Coronary artery (tissue), 2 donors: ENCODE measurements at regions not wholly inside any gene's neighbourhood (a gene's known extent, or its start where the extent isn't known, plus 50 kb on each side); places are given as distances from the start of the nearest gene placed in this dataset.

Source experiments
- DNase-seq: peaks from one replicate; pipeline ENCODE4 v3.0.0-alpha.2; 2017; ENCODE audit warnings: low spot score
- H3K27ac ChIP-seq, 2 donors: fragments of 200-600 bp; sonication (generic); one replicate each; pipeline ENCODE4 v1.5.1; 2016 to 2019
- H3K4me3 ChIP-seq: fragments of 200-600 bp; sonication (generic); 2 replicates; pipeline ENCODE4 v1.5.1; 2016; ENCODE audit warnings: mild to moderate bottlenecking, moderate library complexity
- CTCF ChIP-seq: fragments of 200-600 bp; sonication (generic); IDR thresholded peaks from one replicate; pipeline ENCODE4 v1.5.1; 2019; ENCODE audit warnings: antibody characterized with exemption

GRCh38 chr3:64761729-64762128, 73.9 kb upstream of the ADAMTS9 start:
- no peak overlapping the region for H3K27ac ChIP-seq
- TF ChIP-seq CTCF, result no peak
- DNase-seq, result no peak
- no peak overlapping the region for H3K4me3 ChIP-seq

GRCh38 chr3:64760258-64760657, 72.5 kb upstream of the ADAMTS9 start:
- no peak overlapping the region for H3K4me3 ChIP-seq
- DNase-seq, result no peak
- peak overlapping the region; percentile 20 to 61 for H3K27ac ChIP-seq
- no peak for TF ChIP-seq CTCF

GRCh38 chr3:64759811-64760210, 72.0 kb upstream of the ADAMTS9 start:
- H3K27ac ChIP-seq, result peak overlapping the region; percentile 20 to 61
- TF ChIP-seq CTCF, result no peak
- no peak overlapping the region for H3K4me3 ChIP-seq
- DNase-seq, result no peak

- Histone ChIP-seq H3K4me3 (peak overlapping the region; percentile 17), H3K27ac (peak overlapping the region; percentile 46 to 64)
- no peak for TF ChIP-seq CTCF
- no peak for DNase-seq
These were observed 68.7 kb upstream of the ADAMTS9 start for GRCh38 chr3:64756398-64756986.

- no peak for DNase-seq
- no peak for TF ChIP-seq CTCF
- no peak overlapping the region for H3K4me3 ChIP-seq
- H3K27ac ChIP-seq, result no peak overlapping the region
These were observed 60.6 kb upstream of the ADAMTS9 start for GRCh38 chr3:64748244-64748904.

GRCh38 chr3:64747679-64748078, 59.9 kb upstream of the ADAMTS9 start:
- Histone ChIP-seq H3K27ac (no peak overlapping the region), H3K4me3 (no peak overlapping the region)
- no peak for DNase-seq
- no peak for TF ChIP-seq CTCF

- no peak for DNase-seq
- TF ChIP-seq CTCF, result no peak
- no peak overlapping the region for H3K4me3 ChIP-seq
- H3K27ac ChIP-seq, result no peak overlapping the region
These were observed 56.1 kb upstream of the ADAMTS9 start for GRCh38 chr3:64743887-64744243.
